Stimulated activated naive CD4-positive, alpha-beta T cell (primary cell): ENCODE measurements at regions not wholly inside any gene's neighbourhood (a gene's known extent, or its start where the extent isn't known, plus 50 kb on each side); places are given as distances from the start of the nearest gene placed in this dataset.

Experiments used
- DNase-seq, 6 experiments: peaks; one replicate each; lab custom pipeline; 2025; lab: John Stamatoyannopoulos, UW

GRCh38 chr3:110106805-110107204 is 769.5 kb upstream of the DPPA4 start:
- DNase-seq: no peak

DNA sequence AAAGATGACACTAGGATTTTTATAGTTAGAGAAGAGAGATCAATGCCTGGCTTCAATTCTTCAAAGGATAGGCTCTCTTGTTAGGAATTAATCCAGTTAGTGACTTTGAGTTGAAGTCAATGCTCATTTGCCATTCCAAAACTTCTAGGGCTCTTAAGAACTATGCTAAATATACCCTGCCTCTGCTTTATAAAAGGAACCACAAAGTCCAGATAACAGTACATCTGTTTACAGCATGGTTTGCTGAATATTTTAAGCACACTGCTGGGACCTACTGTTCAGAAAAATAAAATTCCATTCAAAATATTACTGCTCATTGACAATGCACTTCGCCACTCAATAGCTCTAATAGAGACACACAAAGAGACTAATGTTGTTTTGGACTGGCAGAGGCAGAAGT is 786.6 kb upstream of the DPPA4 start:
- DNase-seq: no peak

GRCh38 chr3:110126065-110126464 is 788.7 kb upstream of the DPPA4 start:
- DNase-seq: no peak

DNA sequence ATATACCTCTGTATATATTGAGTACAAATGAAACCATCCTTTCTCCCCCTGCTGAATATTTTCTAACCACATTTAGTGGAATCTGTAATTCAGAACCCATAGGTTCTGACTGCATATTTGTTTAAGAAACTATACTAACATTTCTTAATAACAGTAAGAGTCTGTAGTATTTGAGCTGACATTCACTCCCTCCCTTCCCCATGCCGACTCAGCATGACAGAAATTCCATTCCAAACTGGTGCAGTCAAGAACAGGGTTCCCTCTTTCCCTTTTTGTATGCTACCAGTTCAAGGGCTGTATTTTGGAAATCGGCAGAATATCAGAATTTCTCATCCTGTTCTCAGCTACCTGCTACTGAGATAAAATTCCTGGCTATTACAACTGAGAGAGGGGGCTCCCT is 796.6 kb upstream of the DPPA4 start:
- DNase-seq: no peak

GRCh38 chr3:110139048-110139447 is 801.7 kb upstream of the DPPA4 start:
- no peak for DNase-seq

DNA sequence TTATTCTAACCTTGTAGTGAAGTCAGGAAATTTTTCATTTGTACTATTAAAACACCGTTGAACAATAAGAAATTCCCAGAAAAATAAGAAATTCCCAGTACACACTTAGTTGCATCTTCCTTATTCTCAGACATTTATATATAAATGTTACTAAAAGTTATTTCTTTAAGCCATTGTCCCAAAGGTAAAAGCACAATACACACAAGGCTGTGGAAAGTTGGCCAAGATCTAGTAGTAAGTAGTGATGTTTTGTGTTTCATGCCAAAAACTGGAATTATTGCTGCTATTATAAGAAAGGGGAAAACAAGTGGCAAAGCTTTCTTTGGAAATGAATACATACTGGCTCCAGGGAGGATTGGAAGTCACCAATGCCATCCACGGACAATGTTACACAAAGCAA is 802.5 kb upstream of the DPPA4 start:
- DNase-seq: no peak

DNA sequence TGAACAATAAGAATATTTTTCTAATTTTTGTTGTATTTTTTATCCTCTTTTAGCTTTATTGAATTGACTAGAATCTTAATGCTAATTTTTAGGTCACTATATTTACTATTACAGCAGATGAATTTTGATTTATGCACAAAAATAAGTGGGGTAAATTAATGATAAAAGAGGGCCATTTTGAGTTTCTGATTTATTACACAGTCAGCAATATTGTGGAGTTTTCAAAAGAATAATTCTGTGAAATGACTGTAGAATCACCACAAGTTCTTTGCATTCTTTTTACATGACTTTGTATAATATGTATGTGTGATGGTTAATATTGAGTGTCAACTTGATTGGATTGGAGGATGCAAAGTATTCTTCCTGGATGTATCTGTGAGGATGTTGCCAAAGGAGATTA is 812.4 kb upstream of the DPPA4 start:
- no peak for DNase-seq

DNA sequence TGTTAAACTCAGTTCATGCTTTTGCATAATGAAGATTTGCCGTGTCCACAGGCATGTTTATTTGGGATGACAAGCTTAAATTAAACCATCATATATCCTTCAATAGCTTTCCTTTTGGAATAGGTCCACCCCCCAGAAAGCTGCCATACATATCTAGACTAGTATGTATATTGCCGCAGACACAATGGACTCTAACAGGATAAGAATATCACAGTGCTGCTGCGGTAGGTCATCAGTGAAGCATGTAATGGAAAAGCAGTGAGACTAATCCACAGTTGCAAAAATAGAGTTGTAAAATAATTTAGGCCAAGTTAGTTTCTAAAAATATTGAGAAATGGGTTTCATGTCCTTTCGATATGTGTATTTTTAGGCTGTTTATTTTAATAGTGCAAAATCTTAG is 819.9 kb upstream of the DPPA4 start:
- no peak for DNase-seq

GRCh38 chr3:110164632-110165369 is 827.5 kb upstream of the DPPA4 start:
- no peak for DNase-seq

DNA sequence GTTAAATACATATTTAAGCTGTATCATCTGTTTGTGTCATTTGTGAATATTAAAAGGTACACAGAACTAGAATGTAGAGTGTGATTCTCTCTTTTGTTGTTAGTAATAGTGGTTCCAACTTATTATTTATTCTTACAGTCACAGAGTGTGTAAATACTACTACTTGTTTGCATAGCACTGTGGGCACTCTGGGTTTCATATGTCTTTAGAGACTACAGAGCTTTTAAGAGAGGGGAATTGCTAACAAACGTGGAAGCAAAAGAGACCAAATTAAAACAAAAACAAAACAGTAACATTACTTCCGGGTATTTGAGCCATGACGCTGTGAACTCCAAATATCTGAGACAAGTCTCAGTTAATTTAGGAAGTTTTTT is 828.0 kb upstream of the DPPA4 start:
- DNase-seq: no peak

DNA sequence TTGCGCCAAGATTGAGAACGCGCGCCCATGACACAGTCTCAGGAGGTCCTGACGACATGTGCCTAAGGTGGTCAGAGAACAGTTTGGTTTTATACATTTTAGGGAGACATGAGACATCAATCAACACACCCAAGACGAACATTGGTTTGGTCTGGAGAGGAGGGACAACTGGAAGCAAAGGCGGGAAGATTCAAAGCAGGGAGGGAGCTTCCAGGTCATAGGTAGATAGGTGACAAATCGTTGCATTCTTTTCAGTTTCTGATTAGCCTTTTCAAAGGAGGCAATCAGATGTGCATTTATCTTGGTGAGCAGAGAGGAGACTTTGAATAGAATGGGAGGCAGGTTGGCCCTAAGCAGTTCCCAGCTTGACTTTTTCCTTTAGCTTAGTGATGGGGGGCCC is 828.4 kb upstream of the DPPA4 start:
- no peak for DNase-seq

- no peak for DNase-seq
These were observed 829.4 kb upstream of the DPPA4 start for GRCh38 chr3:110166791-110167190.

DNA sequence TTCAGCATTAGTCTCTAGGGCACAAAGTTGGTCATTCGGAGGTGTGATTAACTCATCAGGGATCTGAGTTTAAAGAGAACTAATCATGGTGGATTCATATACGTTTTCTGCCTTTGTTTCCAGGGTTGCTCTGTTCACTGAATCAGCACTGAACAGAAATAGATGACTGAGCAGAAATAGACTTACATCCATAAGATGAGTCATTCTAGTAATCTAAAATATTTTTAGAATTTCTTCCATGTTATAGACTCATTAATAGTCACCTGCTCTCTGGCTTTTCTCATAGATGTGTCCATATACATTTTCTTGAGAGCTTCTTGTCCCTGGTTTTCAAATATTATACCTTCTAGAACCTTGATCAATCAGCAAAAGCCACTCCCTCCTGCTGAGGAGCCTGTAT is 837.6 kb upstream of the DPPA4 start:
- DNase-seq: no peak

GRCh38 chr3:110178965-110179364 is 841.6 kb upstream of the DPPA4 start:
- DNase-seq: no peak

GRCh38 chr3:110180733-110181132 is 843.4 kb upstream of the DPPA4 start:
- no peak for DNase-seq

- no peak for DNase-seq
These were observed 843.9 kb upstream of the DPPA4 start for GRCh38 chr3:110181226-110181625.

DNA sequence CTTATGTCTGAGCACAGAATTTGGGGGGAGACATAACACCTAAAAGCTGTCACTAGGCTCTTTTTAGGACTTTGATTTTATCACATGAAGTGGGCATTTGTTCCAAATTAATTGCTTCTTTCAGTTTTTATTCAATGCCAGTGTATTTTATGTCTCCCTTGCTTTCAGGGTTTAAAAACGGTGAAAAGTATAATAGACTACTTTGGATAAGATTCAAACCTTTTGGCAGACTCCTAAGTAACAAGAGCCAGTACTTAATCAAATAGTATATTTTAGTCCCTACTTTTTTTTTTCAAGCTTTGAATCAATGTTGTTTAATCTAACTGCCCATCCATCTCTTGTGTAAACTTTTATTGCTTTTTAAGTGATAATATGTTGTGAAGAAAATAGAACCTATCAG is 847.2 kb upstream of the DPPA4 start:
- no peak for DNase-seq

- DNase-seq: no peak
These were observed 855.7 kb upstream of the DPPA4 start for GRCh38 chr3:110193074-110193473.

GRCh38 chr3:110198717-110199587 is 861.6 kb upstream of the DPPA4 start:
- no peak for DNase-seq

DNA sequence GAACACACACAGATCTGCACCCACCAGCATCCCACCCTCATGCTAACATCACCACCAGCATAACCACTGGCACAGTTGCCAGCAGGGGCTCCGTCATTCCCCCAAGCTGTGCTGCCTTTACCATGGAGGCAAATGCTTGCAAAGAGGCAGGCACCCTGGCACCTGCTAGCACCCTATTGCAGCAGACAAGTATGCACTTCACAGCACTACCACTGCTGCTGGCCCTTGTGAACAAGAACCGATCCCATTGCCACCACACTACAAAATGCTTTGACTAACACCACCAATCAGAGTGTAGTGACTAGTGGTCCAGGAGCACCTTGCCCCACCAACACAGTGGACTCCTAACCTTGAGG is 862.2 kb upstream of the DPPA4 start:
- DNase-seq: no peak

- no peak for DNase-seq
These were observed 861.4 kb upstream of the NECTIN3 start for GRCh38 chr3:110210086-110210660.

DNA sequence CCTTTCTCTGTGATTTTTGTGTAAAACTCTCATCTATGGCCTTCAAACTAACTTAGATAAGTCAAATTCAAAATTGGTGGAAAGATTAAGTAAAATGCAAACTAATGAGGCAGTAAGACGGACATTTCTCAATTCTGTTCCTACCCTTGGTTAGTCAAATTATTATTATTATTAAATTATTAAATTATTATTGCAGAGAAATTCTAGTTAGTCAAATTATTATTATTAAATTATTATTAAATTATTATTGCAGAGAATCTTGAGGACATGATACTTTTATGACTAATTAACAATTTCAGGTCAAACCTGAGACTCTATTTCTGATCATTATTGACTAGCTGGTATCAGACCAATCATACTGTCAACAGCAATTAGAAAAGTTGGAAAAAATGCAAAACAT is 845.0 kb upstream of the NECTIN3 start:
- DNase-seq: no peak

DNA sequence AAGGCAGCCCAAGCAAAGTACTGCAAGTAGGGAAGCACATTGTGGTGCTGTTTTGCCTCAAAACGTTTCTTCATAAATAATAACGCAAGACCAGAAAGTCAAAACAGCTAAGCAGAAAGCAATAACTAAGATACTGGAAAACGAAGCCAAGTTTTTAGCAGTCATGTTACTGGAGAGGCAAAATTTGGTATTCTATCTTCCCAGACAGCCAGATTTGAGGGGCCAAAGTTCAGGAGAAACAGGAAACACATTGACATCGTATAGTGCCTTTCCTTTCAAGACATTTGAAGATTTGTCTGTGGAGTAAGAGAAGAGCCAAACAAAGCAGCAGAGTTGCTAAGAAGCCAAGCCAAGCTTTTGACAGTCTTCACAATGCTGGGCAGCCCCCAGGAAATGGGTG is 843.6 kb upstream of the NECTIN3 start:
- no peak for DNase-seq
